GM21528 (cell line): ENCODE measurements at regions not wholly inside any gene's neighbourhood (a gene's known extent, or its start where the extent isn't known, plus 50 kb on each side); places are given as distances from the start of the nearest gene placed in this dataset.
"Not testable (repeated sequence)": the region's sequence is repeated elsewhere in the genome, so short reads cannot be mapped to it uniquely, and the experiment has no call there.

Experiments used
- ATAC-seq: cut with Tn5 transposase; IDR thresholded peaks from one replicate; pipeline ENCODE4 v1.9.1; 2021; ENCODE audit warnings: mild to moderate bottlenecking, moderate library complexity; ENCODE audit not compliant: unreplicated experiment, low FRiP score

- ATAC-seq = no peak
Observed at GRCh38 chr2:53381271-53381670, 386.3 kb upstream of the CHAC2 start.

GRCh38 chr2:53379547-53379946, 388.1 kb upstream of the CHAC2 start:
- ATAC-seq = no peak

DNA sequence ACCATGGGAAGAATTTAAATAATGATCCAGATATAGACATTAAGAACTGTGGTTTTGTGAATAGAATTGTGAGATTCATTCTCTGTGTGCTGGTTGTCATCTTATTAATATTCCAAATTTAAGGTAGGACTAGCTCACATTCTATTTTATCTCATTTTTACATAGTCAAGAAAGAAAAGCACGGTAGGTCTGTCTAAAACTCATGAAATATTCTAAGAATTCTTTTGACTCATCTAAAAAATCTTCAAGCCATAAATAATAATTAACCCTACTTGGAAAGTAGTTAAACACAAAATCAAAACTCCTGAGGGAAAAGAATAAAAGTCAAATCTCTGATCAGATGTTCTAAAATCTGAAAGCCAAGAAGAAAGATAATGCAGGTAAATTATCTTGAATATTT, 388.8 kb upstream of the CHAC2 start:
- ATAC-seq = no peak

DNA sequence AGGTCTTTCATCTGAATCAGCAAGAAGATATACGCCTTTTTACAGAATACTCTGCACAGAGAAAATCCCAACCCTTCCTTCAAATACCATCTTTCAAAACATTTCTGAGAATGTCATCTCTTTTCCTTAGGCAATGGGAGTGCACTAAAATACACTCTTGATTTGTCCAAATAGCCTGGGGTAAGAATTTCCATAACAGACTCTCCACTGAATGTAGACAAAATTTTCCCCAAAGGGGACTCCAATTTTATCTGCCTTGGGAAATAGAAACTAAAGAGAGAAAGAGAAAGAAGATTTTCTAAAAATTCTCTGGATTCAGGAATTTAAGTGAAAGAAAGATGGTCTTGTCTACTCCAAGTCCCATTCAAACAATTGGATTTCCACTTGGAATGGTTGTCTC, 394.5 kb upstream of the CHAC2 start:
- no peak for ATAC-seq

DNA sequence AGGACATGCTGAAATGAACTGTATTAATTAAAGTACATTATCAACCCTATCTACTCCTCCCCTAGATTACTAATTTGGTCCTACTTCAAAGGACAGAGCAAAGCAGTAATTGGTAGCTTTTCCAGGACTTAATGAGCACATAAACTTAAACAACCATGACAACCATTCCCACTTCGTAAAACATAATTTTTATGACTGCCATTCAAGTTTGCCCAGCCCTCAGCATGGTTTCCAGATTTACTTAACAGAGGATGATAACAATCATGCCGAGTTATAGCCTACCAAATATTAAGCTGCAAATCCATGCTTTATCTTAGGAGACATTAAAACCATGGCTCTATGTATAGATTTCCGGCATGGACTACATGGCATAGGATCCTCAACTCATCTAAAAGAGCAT, 401.1 kb upstream of the CHAC2 start:
- ATAC-seq = no peak

- ATAC-seq = no peak
Observed at GRCh38 chr2:53362934-53363333, 404.7 kb upstream of the CHAC2 start.

DNA sequence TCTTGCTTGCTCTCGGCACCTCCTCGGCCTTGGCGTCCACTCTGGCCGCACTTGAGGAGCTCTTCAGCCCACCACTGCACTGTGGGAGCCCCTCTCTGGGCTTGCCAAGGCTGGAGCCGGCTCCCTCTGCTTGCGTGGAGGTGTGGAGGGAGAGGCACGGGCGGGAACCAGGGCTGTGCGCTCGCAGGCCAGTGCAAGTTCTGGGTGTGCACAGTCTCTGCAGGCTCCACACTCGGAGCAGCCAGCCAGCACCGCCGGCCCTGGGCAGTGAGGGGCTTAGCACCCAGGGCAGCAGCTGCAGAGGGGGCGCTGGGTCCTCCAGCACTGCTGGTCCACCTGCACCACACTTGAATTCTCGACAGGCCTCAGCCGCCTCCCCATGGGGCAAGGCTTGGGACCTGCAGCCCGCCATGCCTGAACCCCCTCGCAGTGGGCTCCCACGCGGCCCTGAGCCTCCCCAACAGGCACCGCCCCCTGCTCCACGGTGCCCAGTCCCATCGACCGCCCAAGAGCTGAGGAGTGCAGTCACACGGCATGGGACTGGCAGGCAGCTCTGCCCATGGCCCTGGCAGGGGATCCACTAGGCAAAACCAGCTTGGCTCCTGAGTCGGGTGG, 411.2 kb upstream of the CHAC2 start:
- ATAC-seq = no peak

DNA sequence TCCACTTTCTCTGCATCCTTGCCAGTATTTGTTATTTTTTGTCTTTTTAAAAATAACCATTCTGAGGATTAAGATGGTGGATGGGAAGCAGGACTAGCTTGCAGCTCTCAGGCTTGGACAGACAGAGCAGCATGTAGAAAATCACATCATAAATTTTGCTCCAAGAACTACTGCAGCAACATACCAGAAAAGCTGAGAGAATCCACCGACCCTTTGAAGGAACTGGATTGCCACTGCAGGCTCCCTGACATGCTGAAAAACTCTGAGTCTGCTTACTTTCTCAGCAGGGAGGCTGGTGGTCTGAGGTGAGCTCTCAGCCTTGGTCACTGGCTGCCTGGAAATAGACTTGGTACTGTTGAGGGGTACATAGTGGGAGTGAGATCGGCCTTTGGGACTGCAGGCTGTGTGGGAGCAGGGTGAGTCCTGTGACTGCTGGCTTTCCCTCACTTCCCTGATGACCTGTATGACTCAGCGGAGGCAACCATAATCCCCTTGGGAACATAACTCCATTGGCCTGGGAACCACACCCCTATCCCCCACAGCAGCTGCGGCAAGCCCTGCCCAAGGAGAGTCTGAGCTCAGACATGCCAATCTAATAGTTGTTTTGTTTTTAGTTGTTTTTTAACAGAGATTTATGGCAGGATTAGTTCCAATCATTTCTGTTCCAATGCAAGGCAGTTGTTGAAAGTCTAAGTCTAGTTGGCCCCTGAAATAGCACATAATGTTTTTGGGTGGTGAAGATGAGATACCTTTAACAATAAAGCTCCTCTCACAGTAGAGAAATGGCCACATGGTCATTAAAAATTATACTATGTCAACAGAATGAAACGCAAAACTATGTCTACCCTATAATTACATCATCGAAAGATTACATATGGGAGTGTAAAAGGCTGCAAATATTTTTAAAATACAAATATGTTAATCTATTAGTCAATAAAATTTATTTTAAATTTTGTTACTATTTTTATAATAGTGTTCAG, 414.2 kb upstream of the CHAC2 start:
- ATAC-seq = no peak

DNA sequence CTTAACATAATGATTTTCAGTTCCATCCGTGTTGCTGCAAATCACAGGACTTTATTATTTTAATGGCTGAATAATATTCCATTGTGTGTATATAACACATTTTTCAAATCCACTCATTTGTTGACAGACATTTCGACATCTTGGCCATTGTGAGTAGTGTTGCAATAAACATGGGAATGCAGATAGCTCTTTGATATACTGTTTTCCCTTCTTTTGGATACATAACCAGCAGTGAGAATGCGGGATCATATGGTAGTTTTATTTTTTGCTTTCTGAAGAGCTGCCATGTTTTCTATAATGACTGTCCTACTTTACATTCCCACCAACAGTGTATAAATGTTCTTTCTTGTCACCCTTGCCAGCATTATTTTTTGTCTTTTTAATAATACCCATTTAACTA, 420.3 kb upstream of the CHAC2 start:
- no peak for ATAC-seq

- no peak for ATAC-seq
Observed at GRCh38 chr2:53342248-53342647, 425.4 kb upstream of the CHAC2 start.

DNA sequence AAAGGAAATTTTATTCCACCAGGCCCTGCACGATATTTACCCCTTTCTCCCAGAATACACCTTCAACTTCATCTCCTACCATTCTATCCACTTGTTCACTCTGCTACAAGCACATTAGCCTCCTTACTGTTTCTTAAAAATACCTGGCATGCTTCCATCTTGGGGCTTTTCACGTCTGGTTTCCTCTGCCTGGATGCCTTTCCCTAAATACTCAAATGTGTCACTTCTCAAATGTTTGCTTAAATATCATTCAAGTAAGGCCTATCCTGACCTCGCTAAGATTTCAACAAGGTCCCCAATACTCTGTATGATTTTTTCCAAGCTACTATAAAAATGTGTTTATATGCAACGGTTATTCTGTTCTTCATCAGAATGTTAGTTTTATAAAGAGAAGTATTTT, 433.0 kb upstream of the CHAC2 start:
- no peak for ATAC-seq

DNA sequence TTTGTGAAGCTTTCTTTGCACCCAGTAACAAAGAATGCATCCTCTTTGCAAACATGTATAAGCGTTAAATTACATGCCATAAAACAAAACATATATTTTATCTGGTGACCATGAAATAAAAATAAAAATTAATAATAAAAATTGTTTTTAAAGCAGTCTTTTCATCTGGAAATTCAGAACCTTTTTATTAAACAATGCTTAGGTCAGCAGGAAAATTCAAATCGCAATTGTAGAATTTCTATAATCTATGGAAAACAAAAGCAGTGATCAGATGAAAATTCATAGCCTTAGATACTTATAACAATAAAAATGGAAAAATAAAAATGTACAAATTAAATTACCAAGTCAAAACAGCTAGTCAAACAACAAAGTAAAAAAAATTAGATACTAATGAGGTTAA, 435.9 kb upstream of the CHAC2 start:
- ATAC-seq = no peak

- no peak for ATAC-seq
Observed at GRCh38 chr2:53317861-53318260, 449.7 kb upstream of the CHAC2 start.

DNA sequence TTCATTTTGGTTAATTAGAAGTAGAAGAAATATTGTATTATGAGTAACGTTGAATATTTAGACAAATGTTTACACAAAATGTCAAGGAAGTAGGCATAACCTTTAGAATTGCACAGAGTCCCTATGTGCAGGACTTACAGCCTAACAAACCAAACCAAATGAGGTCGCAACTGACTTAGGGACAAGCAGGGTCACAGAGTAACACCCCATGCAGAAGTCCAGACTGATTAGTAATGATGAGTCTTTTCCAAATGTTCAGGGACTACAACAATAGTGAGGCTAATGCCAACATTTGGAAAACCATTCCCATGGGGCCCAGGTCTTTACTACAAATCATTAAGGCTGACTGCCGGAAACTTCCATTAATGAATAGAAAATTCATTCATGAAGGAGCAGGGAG, 452.5 kb upstream of the CHAC2 start:
- no peak for ATAC-seq

DNA sequence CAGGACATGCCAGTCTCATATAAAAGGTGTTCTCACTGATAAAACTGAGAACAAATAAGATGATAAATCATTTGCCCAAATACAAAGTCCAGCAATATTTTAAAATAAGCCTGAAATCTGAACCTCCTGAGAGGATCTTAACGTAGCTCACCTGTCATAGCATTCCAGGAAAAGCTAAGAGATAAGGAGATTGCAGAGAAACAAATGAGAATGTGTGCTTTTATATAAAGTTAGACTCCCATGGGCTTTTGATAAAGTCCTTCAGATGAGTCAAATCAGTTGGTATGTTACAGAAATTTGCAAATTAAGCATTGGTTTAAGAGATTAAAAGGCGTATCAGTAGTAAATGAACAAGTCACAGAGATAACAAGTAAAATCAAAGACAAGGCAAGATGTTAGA, 452.9 kb upstream of the CHAC2 start:
- no peak for ATAC-seq

GRCh38 chr2:53313644-53314043, 454.0 kb upstream of the CHAC2 start:
- not testable (repeated sequence) for ATAC-seq

DNA sequence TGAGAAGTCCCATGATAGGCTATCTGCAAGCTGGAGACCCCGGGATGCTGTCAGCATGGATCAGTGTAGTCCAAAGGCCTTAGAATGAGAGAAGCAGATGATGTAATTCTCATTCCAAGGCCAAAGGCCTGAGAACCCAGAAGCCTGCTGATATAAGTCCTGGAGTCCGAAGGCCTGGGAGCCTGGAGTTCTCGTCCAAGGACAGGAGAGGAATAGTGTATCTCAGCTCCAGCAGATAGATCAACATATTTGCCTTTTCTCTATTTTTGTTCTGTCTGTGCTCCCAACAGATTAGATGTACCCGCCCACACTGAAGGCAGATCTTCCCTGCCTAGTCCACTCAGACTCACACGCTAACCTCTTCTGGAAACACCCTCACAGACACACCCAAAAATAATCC, 454.9 kb upstream of the CHAC2 start:
- no peak for ATAC-seq

- no peak for ATAC-seq
Observed at GRCh38 chr2:53312181-53312580, 455.4 kb upstream of the CHAC2 start.

GRCh38 chr2:53303012-53303578, 464.5 kb upstream of the CHAC2 start:
- no peak for ATAC-seq

DNA sequence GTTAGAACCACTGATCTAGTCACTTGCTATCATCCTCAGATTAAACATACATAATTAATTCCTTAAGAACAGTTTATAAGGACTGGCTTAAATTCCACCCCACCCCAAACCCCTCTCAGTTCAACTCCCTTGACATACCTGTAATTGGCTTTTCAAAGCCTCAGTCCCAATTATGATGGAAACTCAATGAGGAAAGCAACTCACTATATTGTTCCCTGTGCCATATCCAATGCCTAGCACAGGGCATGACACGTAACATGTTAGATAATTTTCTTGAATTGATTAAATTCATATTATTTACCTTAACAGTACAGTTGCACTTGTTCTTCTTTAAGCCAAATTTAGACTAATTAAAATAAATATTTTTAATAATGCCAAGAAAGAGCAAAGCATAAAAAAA, 465.1 kb upstream of the CHAC2 start:
- ATAC-seq = no peak

GRCh38 chr2:53289309-53290006, 478.1 kb upstream of the CHAC2 start:
- ATAC-seq = no peak
